Thoracic aorta (tissue), 2 donors: ENCODE measurements at regions not wholly inside any gene's neighbourhood (a gene's known extent, or its start where the extent isn't known, plus 50 kb on each side); places are given as distances from the start of the nearest gene placed in this dataset.

Experiments used
- ATAC-seq: fragments of 150-250 bp; one replicate; pipeline ENCODE4 v1.8.0; 2017; ENCODE audit warnings: low read depth; ENCODE audit not compliant: insufficient number of reproducible peaks, low FRiP score
- DNase-seq: peaks from one replicate; pipeline ENCODE4 v3.0.0-alpha.2; 2020; ENCODE audit warnings: low spot score
- H3K27ac ChIP-seq, 2 donors: fragments of 200-600 bp; sonication (generic); 1 replicate in 1 of 2; 2 replicates in 1 of 2; pipeline ENCODE4 v1.5.1; 2016; ENCODE audit warnings: mild to moderate bottlenecking in 2 of 2, moderate library complexity in 2 of 2
- H3K27me3 ChIP-seq: fragments of 200-600 bp; sonication (generic); replicated peaks from 2 replicates; pipeline ENCODE4 v1.6.0; 2016; ENCODE audit warnings: mild to moderate bottlenecking; ENCODE audit not compliant: insufficient read depth
- H3K36me3 ChIP-seq: fragments of 200-600 bp; sonication (generic); one replicate; pipeline ENCODE4 v1.5.1; 2016
- H3K4me1 ChIP-seq, 2 donors: fragments of 200-600 bp; sonication (generic); 1 replicate in 1 of 2; 2 replicates in 1 of 2; pipeline versions ENCODE4 v1.5.1 to v1.6.0; 2016; ENCODE audit warnings: low read depth in 2 of 2, mild to moderate bottlenecking in 1 of 2; ENCODE audit not compliant: control insufficient read depth in 1 of 2
- H3K4me3 ChIP-seq: fragments of 200-600 bp; sonication (generic); 2 replicates; pipeline ENCODE4 v1.5.1; 2016; ENCODE audit warnings: mild to moderate bottlenecking
- H3K9me3 ChIP-seq: fragments of 200-600 bp; sonication (generic); 2 replicates; pipeline ENCODE4 v1.5.1; 2016
- CTCF ChIP-seq: fragments of 200-600 bp; sonication (generic); IDR thresholded peaks from one replicate; pipeline ENCODE4 v1.5.1; 2019; ENCODE audit warnings: antibody characterized with exemption

GRCh38 chr12:46944088-46944487 is 118.3 kb upstream of the SLC38A4 start:
- Histone ChIP-seq H3K36me3 (no peaks in the 10 kb centered on the region), H3K4me1 (no peaks in the 10 kb centered on the region), H3K9me3 (no peaks in the 10 kb centered on the region), H3K4me3 (no peak overlapping the region), H3K27ac (no peak overlapping the region), H3K27me3 (no peaks in the 10 kb centered on the region)
- no peak for ATAC-seq
- no peak for TF ChIP-seq CTCF
- no peak for DNase-seq

- H3K4me1 ChIP-seq = no peaks in the 10 kb centered on the region
- H3K27me3 ChIP-seq = no peaks in the 10 kb centered on the region
- no peaks in the 10 kb centered on the region for H3K9me3 ChIP-seq
- no peak for TF ChIP-seq CTCF
- H3K36me3 ChIP-seq = no peaks in the 10 kb centered on the region
- H3K27ac ChIP-seq = no peak overlapping the region
- H3K4me3 ChIP-seq = no peak overlapping the region
- ATAC-seq (no peak), DNase-seq (no peak)
Observed at GRCh38 chr12:46944771-46945170, 119.0 kb upstream of the SLC38A4 start.

- H3K4me1 ChIP-seq = no peaks in the 10 kb centered on the region
Observed at GRCh38 chr12:46945591-46945990, 119.8 kb upstream of the SLC38A4 start.

GRCh38 chr12:46946137-46946536 is 120.3 kb upstream of the SLC38A4 start:
- Histone ChIP-seq H3K4me1 (no peaks in the 10 kb centered on the region), H3K27me3 (no peaks in the 10 kb centered on the region), H3K27ac (no peak overlapping the region), H3K36me3 (no peaks in the 10 kb centered on the region), H3K4me3 (no peak overlapping the region), H3K9me3 (no peaks in the 10 kb centered on the region)
- no peak for TF ChIP-seq CTCF
- DNase-seq (no peak), ATAC-seq (no peak)

More at GRCh38 chr12:46945591-46945990, 119.8 kb upstream of the SLC38A4 start:
- no peaks in the 10 kb centered on the region for H3K27me3 ChIP-seq
- H3K4me3 ChIP-seq = no peak overlapping the region
- no peak for DNase-seq
- no peaks in the 10 kb centered on the region for H3K36me3 ChIP-seq
- TF ChIP-seq CTCF = no peak
- H3K27ac ChIP-seq = no peak overlapping the region
- ATAC-seq = no peak
- H3K9me3 ChIP-seq = no peaks in the 10 kb centered on the region

GRCh38 chr12:46948936-46949545 is 123.2 kb upstream of the SLC38A4 start:
- TF ChIP-seq CTCF = no peak
- H3K4me3 ChIP-seq = no peak overlapping the region
- ATAC-seq = no peak

More at GRCh38 chr12:46948936-46949545, 123.2 kb upstream of the SLC38A4 start:
- H3K4me1 ChIP-seq = peaks cover 0 to 5% of the 10 kb centered on the region in 2 donors
- no peak overlapping the region for H3K27ac ChIP-seq
- DNase-seq = no peak
- H3K9me3 ChIP-seq = no peaks in the 10 kb centered on the region
- H3K27me3 ChIP-seq = no peaks in the 10 kb centered on the region
- H3K36me3 ChIP-seq = no peaks in the 10 kb centered on the region
